Dendritic cell treated with granulocyte-macrophage colony-stimulating factor and Interleukin-4, amounts not matched to agents 40 ng/mL and 50 ng/mL, for 4 days (primary cell): ENCODE measurements at regions not wholly inside any gene's neighbourhood (a gene's known extent, or its start where the extent isn't known, plus 50 kb on each side); places are given as distances from the start of the nearest gene placed in this dataset.

ENCODE experiments used
- H3K27ac Mint-ChIP-seq: one replicate; pipeline ENCODE4 v1.8.0; 2022; ENCODE audit warnings: mild to moderate bottlenecking, mixed read lengths
- H3K27me3 Mint-ChIP-seq: one replicate; pipeline ENCODE4 v1.8.0; 2022; ENCODE audit warnings: mild to moderate bottlenecking, mixed read lengths
- H3K36me3 Mint-ChIP-seq: one replicate; pipeline ENCODE4 v1.8.0; 2022; ENCODE audit warnings: low read depth, mixed read lengths
- H3K4me1 Mint-ChIP-seq: one replicate; pipeline ENCODE4 v1.8.0; 2022; ENCODE audit warnings: low read depth, mixed read lengths
- H3K4me3 Mint-ChIP-seq: one replicate; pipeline ENCODE4 v1.8.0; 2022; ENCODE audit warnings: mild to moderate bottlenecking, moderate library complexity, mixed read lengths
- H3K9me3 Mint-ChIP-seq: one replicate; pipeline ENCODE4 v1.8.0; 2022; ENCODE audit warnings: mixed read lengths
- intact Hi-C: fragments of 100-400 bp; cut with micrococcal nuclease; formaldehyde crosslinking; loops from one replicate; pipeline ENCODE4 v1.15.0; 2022

DNA sequence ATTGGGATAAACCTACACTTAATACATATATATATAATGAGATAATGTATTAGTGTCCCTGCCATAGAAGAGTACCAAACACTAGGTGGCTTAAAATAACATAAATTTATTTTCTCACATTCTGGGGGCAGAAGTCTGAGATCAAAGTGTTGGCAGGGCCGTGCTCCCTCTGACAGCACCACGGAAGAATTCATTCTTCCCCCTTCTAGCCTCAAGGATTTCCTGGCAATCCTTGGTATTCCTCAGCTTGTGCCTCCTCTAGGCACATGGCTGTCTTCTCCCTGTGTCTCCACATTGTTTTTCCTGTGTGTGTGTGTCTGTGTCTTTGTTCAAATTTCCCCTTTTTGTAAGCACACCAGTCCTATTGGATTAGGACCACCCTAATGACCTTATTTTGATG, 115.2 kb upstream of the AGBL1 start:
- no peak overlapping the region for H3K27ac Mint-ChIP-seq

DNA sequence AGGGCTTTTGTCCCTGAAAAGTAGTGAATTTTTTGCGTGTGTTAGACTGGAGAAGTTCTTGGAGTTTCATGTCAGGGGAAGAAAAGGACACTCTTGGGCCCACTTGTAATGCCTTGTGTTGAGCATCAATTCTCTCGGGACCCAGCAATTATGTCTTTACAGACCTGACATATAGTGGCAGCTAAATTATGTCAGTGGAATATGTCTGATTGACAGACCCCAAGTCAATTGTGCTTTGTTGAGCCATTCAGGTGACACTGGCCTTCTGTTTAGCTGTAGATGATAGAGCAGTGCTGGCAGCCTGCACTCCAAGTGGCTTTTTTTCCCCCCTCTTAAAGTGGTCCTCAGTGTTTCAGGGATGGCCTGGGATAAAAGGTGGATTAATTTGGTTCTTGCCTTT, 112.1 kb upstream of the AGBL1 start:
- intact Hi-C loops, result no loop called here
- no peaks in the 10 kb centered on the region for H3K9me3 Mint-ChIP-seq
- H3K27me3 Mint-ChIP-seq, result no peaks in the 10 kb centered on the region
- H3K4me3 Mint-ChIP-seq, result no peak overlapping the region
- H3K27ac Mint-ChIP-seq, result no peak overlapping the region
- H3K36me3 Mint-ChIP-seq, result no peaks in the 10 kb centered on the region
- H3K4me1 Mint-ChIP-seq, result no peaks in the 10 kb centered on the region

More for the DNA sequence above, 115.2 kb upstream of the AGBL1 start:
- Mint-ChIP-seq H3K4me1 (no peaks in the 10 kb centered on the region), H3K36me3 (no peaks in the 10 kb centered on the region), H3K27me3 (no peaks in the 10 kb centered on the region), H3K4me3 (no peak overlapping the region), H3K9me3 (no peaks in the 10 kb centered on the region)
- intact Hi-C loops, result no loop called here

DNA sequence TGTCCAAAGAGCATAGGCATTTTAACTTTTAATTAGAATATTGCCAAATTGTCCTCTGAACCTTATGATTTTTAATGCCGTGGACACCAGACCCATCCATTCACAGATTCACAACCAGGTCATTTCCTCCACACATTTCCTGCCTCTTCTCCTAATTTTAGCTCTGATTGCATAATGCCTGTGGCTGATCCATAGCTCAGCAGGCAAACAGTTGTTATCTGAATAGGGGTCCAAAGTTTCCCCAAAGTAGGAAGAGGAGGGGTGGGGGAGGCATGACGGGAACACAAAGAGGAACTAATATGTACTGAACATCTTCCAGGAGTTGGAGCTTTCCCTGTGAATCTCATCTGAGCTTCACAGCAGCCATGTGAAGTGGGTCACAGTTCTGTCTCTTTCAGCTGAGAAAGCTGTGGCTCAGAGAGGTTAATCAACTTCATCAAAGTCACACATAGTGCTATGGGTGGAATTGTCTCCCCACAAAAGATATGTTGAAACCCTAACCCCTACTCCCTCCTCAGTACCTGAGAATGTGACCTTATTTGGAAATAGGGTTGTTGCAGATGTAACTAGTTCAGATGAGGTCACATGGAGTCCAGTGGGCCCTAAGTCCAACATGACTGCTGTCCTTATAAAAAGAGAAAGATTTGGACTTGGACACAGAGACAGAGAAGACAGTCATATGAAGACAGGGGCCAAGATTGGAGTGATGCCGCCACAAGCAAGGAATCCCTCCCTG, 106.7 kb upstream of the AGBL1 start:
- Mint-ChIP-seq H3K27me3 (no peaks in the 10 kb centered on the region), H3K4me3 (no peak overlapping the region), H3K27ac (no peak overlapping the region), H3K9me3 (peaks cover 11% of the 10 kb centered on the region), H3K36me3 (no peaks in the 10 kb centered on the region), H3K4me1 (no peaks in the 10 kb centered on the region)
- intact Hi-C loops, result no loop called here

DNA sequence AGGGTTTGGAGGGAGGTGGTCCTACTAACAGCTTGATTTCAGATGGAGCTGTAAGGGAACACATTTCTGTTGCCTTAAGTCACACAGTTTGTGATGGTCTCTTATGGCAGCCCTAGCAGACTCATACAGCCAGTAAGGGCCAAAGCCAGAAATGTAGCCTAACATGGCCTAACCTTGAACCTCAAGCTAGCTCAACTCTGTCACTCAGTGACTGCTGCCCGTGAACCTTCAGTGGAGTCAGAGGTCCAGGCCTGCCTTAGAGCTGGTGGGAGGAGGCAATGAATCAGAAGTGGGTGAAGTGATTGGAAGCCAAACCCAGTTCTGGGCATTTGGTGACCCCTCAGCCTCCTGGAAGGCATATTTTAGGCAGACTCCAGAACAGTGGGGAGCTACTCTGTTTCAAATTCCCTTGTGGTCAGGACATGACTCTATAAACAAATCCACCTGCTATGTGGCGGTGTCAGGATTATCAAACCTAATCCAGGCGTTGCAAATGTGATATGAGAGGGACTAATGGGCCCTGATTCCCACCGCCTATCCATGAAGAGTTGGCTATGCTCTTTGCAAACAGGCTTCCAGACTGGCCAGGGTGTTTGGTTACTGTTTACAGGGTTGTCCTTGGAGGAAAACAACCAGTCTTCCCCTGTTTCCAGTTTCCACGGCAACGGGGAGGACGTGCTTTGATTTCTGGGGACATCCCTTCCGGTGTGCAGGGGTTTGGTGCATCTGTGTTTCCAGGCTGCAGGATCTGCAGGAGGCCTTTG, 105.9 kb upstream of the AGBL1 start:
- intact Hi-C loops, result no loop called here
- Mint-ChIP-seq H3K27ac (no peak overlapping the region), H3K36me3 (no peaks in the 10 kb centered on the region), H3K4me3 (no peak overlapping the region), H3K9me3 (peaks cover 11% of the 10 kb centered on the region), H3K4me1 (no peaks in the 10 kb centered on the region), H3K27me3 (no peaks in the 10 kb centered on the region)

- no peak overlapping the region for H3K27ac Mint-ChIP-seq
- intact Hi-C loops, result no loop called here
- H3K4me1 Mint-ChIP-seq, result no peaks in the 10 kb centered on the region
- H3K27me3 Mint-ChIP-seq, result no peaks in the 10 kb centered on the region
- peaks cover 15% of the 10 kb centered on the region for H3K9me3 Mint-ChIP-seq
- no peaks in the 10 kb centered on the region for H3K36me3 Mint-ChIP-seq
- no peak overlapping the region for H3K4me3 Mint-ChIP-seq
Measured at GRCh38 chr15:85974348-85974705, 105.3 kb upstream of the AGBL1 start.

DNA sequence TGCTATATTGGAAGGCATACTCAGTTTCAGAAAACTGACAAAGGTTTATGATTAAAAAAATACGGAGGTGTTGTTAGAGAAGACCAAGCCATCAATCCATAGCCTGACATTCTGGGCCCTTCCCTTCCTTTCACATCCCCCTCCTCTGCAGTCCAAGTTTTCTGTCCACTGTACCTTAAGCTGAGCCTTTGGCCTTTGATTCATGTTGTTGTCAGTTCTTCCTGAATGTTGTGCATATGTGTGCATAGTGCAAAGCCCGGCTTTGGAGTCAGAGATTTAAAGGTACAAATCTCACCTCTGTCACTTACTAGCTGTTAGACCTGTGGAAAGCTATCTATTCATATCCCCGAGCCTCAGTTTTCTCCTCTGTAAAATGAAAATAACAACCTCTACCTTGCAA, 104.9 kb upstream of the AGBL1 start:
- intact Hi-C loops, result no loop called here
- Mint-ChIP-seq H3K9me3 (peaks cover 19% of the 10 kb centered on the region), H3K27me3 (no peaks in the 10 kb centered on the region), H3K4me1 (no peaks in the 10 kb centered on the region), H3K27ac (no peak overlapping the region), H3K4me3 (no peak overlapping the region), H3K36me3 (no peaks in the 10 kb centered on the region)

- intact Hi-C loops, result no loop called here
- Mint-ChIP-seq H3K9me3 (peaks cover 21% of the 10 kb centered on the region), H3K27me3 (no peaks in the 10 kb centered on the region), H3K36me3 (no peaks in the 10 kb centered on the region), H3K4me1 (no peaks in the 10 kb centered on the region), H3K27ac (no peak overlapping the region), H3K4me3 (no peak overlapping the region)
Measured at GRCh38 chr15:85976102-85976501, 103.6 kb upstream of the AGBL1 start.

DNA sequence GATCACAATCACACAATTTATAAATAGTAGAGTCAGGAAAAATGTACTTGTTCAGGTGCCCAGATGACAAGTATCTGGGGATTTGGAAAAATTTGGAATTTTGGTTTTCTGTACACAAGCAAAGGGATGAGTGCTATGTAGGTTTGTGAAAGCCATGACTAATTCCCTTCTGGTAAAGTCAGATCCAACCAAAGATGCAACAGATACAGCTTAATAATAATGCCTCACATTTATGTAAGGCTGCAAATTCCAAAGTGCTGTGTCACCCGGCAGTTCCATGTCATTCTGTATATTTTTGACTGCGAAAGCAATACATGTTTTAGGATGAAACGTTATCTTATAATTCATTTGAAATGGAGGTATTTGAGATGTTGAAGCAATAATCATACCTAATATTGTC, 102.7 kb upstream of the AGBL1 start:
- no peaks in the 10 kb centered on the region for H3K27me3 Mint-ChIP-seq
- H3K36me3 Mint-ChIP-seq, result no peaks in the 10 kb centered on the region
- no peak overlapping the region for H3K27ac Mint-ChIP-seq
- intact Hi-C loops, result no loop called here
- H3K4me1 Mint-ChIP-seq, result no peaks in the 10 kb centered on the region
- peaks cover 21% of the 10 kb centered on the region for H3K9me3 Mint-ChIP-seq
- H3K4me3 Mint-ChIP-seq, result no peak overlapping the region

GRCh38 chr15:85977586-85977985, 102.1 kb upstream of the AGBL1 start:
- no peak overlapping the region for H3K27ac Mint-ChIP-seq
- H3K36me3 Mint-ChIP-seq, result no peaks in the 10 kb centered on the region
- H3K9me3 Mint-ChIP-seq, result peaks cover 21% of the 10 kb centered on the region
- intact Hi-C loops, result no loop called here
- no peaks in the 10 kb centered on the region for H3K27me3 Mint-ChIP-seq
- no peaks in the 10 kb centered on the region for H3K4me1 Mint-ChIP-seq
- H3K4me3 Mint-ChIP-seq, result no peak overlapping the region

- H3K36me3 Mint-ChIP-seq, result no peaks in the 10 kb centered on the region
- H3K4me3 Mint-ChIP-seq, result no peak overlapping the region
- H3K27me3 Mint-ChIP-seq, result no peaks in the 10 kb centered on the region
- H3K9me3 Mint-ChIP-seq, result peaks cover 21% of the 10 kb centered on the region
- H3K27ac Mint-ChIP-seq, result no peak overlapping the region
- no peaks in the 10 kb centered on the region for H3K4me1 Mint-ChIP-seq
- intact Hi-C loops, result no loop called here
Measured at GRCh38 chr15:85979929-85980328, 99.7 kb upstream of the AGBL1 start.

DNA sequence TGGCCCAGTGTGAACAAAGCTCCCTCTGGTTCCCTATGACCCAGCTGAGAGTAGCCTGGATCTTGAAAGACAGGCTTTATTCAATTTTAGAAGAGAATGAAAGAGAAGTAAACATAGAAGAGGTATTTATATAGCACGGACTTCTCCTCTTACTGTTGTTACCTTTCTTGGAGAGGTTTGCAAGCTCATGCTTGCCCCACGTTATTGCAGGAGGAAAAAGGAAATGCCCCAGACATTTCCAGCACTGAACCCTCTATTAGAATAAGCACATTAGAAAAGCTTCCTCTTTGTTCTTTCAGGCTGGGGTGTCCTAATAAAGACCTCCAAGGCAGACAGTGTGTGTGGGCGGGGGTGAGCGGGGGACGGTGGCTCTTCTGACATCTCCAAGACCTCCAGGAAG, 98.7 kb upstream of the AGBL1 start:
- peaks cover 15% of the 10 kb centered on the region for H3K9me3 Mint-ChIP-seq
- no peaks in the 10 kb centered on the region for H3K36me3 Mint-ChIP-seq
- H3K4me3 Mint-ChIP-seq, result no peak overlapping the region
- no peaks in the 10 kb centered on the region for H3K27me3 Mint-ChIP-seq
- H3K27ac Mint-ChIP-seq, result no peak overlapping the region
- H3K4me1 Mint-ChIP-seq, result no peaks in the 10 kb centered on the region
- intact Hi-C loops, result no loop called here

- Mint-ChIP-seq H3K9me3 (peaks cover 7% of the 10 kb centered on the region), H3K27ac (no peak overlapping the region), H3K4me1 (no peaks in the 10 kb centered on the region), H3K27me3 (no peaks in the 10 kb centered on the region), H3K36me3 (no peaks in the 10 kb centered on the region), H3K4me3 (no peak overlapping the region)
- intact Hi-C loops, result no loop called here
Measured at GRCh38 chr15:85984241-85984640, 95.4 kb upstream of the AGBL1 start.

- intact Hi-C loops, result no loop called here
- H3K27me3 Mint-ChIP-seq, result no peaks in the 10 kb centered on the region
Measured at GRCh38 chr15:85986116-85986515, 93.6 kb upstream of the AGBL1 start.

GRCh38 chr15:85986741-85987140, 92.9 kb upstream of the AGBL1 start:
- H3K36me3 Mint-ChIP-seq, result no peaks in the 10 kb centered on the region
- intact Hi-C loops, result no loop called here
- H3K27ac Mint-ChIP-seq, result no peak overlapping the region
- H3K4me1 Mint-ChIP-seq, result no peaks in the 10 kb centered on the region
- H3K27me3 Mint-ChIP-seq, result no peaks in the 10 kb centered on the region
- no peaks in the 10 kb centered on the region for H3K9me3 Mint-ChIP-seq
- no peak overlapping the region for H3K4me3 Mint-ChIP-seq

More at GRCh38 chr15:85986116-85986515, 93.6 kb upstream of the AGBL1 start:
- no peaks in the 10 kb centered on the region for H3K4me1 Mint-ChIP-seq
- no peaks in the 10 kb centered on the region for H3K9me3 Mint-ChIP-seq
- no peak overlapping the region for H3K27ac Mint-ChIP-seq
- no peak overlapping the region for H3K4me3 Mint-ChIP-seq
- H3K36me3 Mint-ChIP-seq, result no peaks in the 10 kb centered on the region

- no peaks in the 10 kb centered on the region for H3K9me3 Mint-ChIP-seq
- H3K36me3 Mint-ChIP-seq, result no peaks in the 10 kb centered on the region
- H3K27me3 Mint-ChIP-seq, result no peaks in the 10 kb centered on the region
- intact Hi-C loops, result no loop called here
- H3K4me1 Mint-ChIP-seq, result no peaks in the 10 kb centered on the region
- H3K4me3 Mint-ChIP-seq, result no peak overlapping the region
- no peak overlapping the region for H3K27ac Mint-ChIP-seq
Measured at GRCh38 chr15:85988741-85989140, 90.9 kb upstream of the AGBL1 start.
